Cardiac fibroblast (primary cell): ENCODE measurements at regions not wholly inside any gene's neighbourhood (a gene's known extent, or its start where the extent isn't known, plus 50 kb on each side); places are given as distances from the start of the nearest gene placed in this dataset.

Experiments
- DNase-seq, 2 donors: peaks; one replicate each; pipeline versions ENCODE4 v3.0.0 to v3.0.0-alpha.2; 2010; ENCODE audit warnings: low read depth in 2 of 2
- H3K4me3 ChIP-seq, 2 donors: replicated peaks in 1 of 2; 1 replicate in 1 of 2; 2 replicates in 1 of 2; pipeline ENCODE4 v1.5.1; 2011; ENCODE audit warnings: low read depth in 2 of 2, low read length in 2 of 2, mild to moderate bottlenecking in 2 of 2, moderate library complexity in 1 of 2
- CTCF ChIP-seq: IDR thresholded peaks from one replicate; pipeline ENCODE4 v1.5.1; 2011; ENCODE audit warnings: low read depth, mild to moderate bottlenecking, low read length, inconsistent platforms

GRCh38 chr2:15827001-15827400 is 113.3 kb upstream of the MYCN start:
- H3K4me3 ChIP-seq = no peak overlapping the region
- DNase-seq = no peak
- TF ChIP-seq CTCF = no peak

- DNase-seq = no peak
- TF ChIP-seq CTCF = no peak
- no peak overlapping the region for H3K4me3 ChIP-seq
Measured at GRCh38 chr2:15828576-15828975, 111.8 kb upstream of the MYCN start.

- H3K4me3 ChIP-seq = no peak overlapping the region
- no peak for DNase-seq
- TF ChIP-seq CTCF = no peak
Measured at GRCh38 chr2:15829091-15829801, 111.1 kb upstream of the MYCN start.

GRCh38 chr2:15829985-15830384 is 110.4 kb upstream of the MYCN start:
- no peak for TF ChIP-seq CTCF
- no peak for DNase-seq
- H3K4me3 ChIP-seq = no peak overlapping the region

GRCh38 chr2:15830937-15831549 is 109.3 kb upstream of the MYCN start:
- TF ChIP-seq CTCF = no peak
- no peak for DNase-seq
- H3K4me3 ChIP-seq = no peak overlapping the region

- no peak overlapping the region for H3K4me3 ChIP-seq
- DNase-seq = no peak
- TF ChIP-seq CTCF = no peak
Measured at GRCh38 chr2:15832030-15832709, 108.2 kb upstream of the MYCN start.
